ENCODE measurements at regions not wholly inside any gene's neighbourhood (a gene's known extent, or its start where the extent isn't known, plus 50 kb on each side); places are given as distances from the start of the nearest gene placed in this dataset.

GRCh38 chr4:189124149-189124758 is 816.4 kb upstream of the FRG1 start:
- H4K20me1 ChIP-seq (ENCODE audit: control insufficient read depth, extremely low read depth, insufficient read depth, low read length), result no peaks in the 10 kb centered on the region
- H3K36me3 ChIP-seq (ENCODE audit: control insufficient read depth, insufficient read depth, low read length), result no peaks in the 10 kb centered on the region
- no peaks in the 10 kb centered on the region for H3K4me1 ChIP-seq (ENCODE audit: control insufficient read depth, extremely low read depth, insufficient read depth, low read length)
- H3K4me2 ChIP-seq (ENCODE audit: extremely low read depth, insufficient read depth, low read length), result no peak overlapping the region
- H3K4me3 ChIP-seq (replicated peaks in 1 of 4; ENCODE audit: control extremely low read depth in 1 of 4, insufficient read depth in 1 of 4, low read depth in 3 of 4, low read length in 4 of 4), result no peak overlapping the region
- no peak for TF ChIP-seq EZH2 (IDR thresholded peaks at IDR 0.05; ENCODE audit: low read length, missing control alignments)
- TF ChIP-seq, protein P1, sequence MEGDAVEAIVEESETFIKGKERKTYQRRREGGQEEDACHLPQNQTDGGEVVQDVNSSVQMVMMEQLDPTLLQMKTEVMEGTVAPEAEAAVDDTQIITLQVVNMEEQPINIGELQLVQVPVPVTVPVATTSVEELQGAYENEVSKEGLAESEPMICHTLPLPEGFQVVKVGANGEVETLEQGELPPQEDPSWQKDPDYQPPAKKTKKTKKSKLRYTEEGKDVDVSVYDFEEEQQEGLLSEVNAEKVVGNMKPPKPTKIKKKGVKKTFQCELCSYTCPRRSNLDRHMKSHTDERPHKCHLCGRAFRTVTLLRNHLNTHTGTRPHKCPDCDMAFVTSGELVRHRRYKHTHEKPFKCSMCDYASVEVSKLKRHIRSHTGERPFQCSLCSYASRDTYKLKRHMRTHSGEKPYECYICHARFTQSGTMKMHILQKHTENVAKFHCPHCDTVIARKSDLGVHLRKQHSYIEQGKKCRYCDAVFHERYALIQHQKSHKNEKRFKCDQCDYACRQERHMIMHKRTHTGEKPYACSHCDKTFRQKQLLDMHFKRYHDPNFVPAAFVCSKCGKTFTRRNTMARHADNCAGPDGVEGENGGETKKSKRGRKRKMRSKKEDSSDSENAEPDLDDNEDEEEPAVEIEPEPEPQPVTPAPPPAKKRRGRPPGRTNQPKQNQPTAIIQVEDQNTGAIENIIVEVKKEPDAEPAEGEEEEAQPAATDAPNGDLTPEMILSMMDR (conservative IDR thresholded peaks at IDR 0.05 in 1 of 2, IDR thresholded peaks at IDR 0.05 in 1 of 2; ENCODE audit: low read depth in 1 of 2, low read length in 2 of 2), result peak; percentile 80 to 81
- no peaks in the 10 kb centered on the region for H3K79me2 ChIP-seq (ENCODE audit: control insufficient read depth, insufficient read depth, low read length)
- H2AFZ ChIP-seq (ENCODE audit: low read length), result no peak overlapping the region
- no peaks in the 10 kb centered on the region for H3K27me3 ChIP-seq (ENCODE audit: control insufficient read depth, insufficient read depth, low read length)
- peak; percentile 8 to 65 for DNase-seq (ENCODE audit: low read depth in 2 of 2)
- no peaks in the 10 kb centered on the region for H3K9me3 ChIP-seq (ENCODE audit: control insufficient read depth, insufficient read depth, low read depth, low read length)
- H3K27ac ChIP-seq (ENCODE audit: insufficient read depth, low read length), result no peak overlapping the region
- no peak overlapping the region for H3K9ac ChIP-seq (ENCODE audit: insufficient read depth, low read length)

DNA sequence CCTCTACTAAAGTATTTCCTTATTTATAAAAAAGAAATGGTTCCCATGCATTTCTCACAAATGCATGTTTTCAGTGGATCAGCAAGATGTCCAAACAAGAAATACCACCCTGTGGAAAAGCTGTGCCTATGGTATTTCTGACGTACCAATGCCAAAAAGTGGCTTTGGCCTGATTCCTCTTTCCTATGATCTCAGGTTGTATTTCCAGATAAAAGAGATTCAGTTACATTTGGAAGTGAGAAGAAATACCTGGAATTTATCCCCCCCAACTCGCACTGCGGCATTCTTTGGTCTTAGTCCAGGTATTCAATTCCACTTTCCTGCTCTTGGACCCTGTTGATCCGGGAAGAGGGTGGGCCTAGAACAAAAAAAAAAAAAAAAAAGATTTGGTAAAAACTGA is 815.9 kb upstream of the FRG1 start:
- Histone ChIP-seq H3K36me3 (ENCODE audit: control insufficient read depth, insufficient read depth, low read length) (no peaks in the 10 kb centered on the region), H3K79me2 (ENCODE audit: control insufficient read depth, insufficient read depth, low read length) (no peaks in the 10 kb centered on the region), H3K27me3 (ENCODE audit: control insufficient read depth, insufficient read depth, low read length) (no peaks in the 10 kb centered on the region), H3K4me1 (ENCODE audit: control insufficient read depth, extremely low read depth, insufficient read depth, low read length) (no peaks in the 10 kb centered on the region), H3K27ac (ENCODE audit: insufficient read depth, low read length) (no peak overlapping the region), H2AFZ (ENCODE audit: low read length) (no peak overlapping the region), H4K20me1 (ENCODE audit: control insufficient read depth, extremely low read depth, insufficient read depth, low read length) (no peaks in the 10 kb centered on the region), H3K9ac (ENCODE audit: insufficient read depth, low read length) (no peak overlapping the region), H3K9me3 (ENCODE audit: control insufficient read depth, insufficient read depth, low read depth, low read length) (no peaks in the 10 kb centered on the region), H3K4me2 (ENCODE audit: extremely low read depth, insufficient read depth, low read length) (no peak overlapping the region), H3K4me3 (replicated peaks in 1 of 4; ENCODE audit: control extremely low read depth in 1 of 4, insufficient read depth in 1 of 4, low read depth in 3 of 4, low read length in 4 of 4) (no peak overlapping the region)
- no peak for TF ChIP-seq EZH2 (IDR thresholded peaks at IDR 0.05; ENCODE audit: low read length, missing control alignments)
- TF ChIP-seq, protein P1 (conservative IDR thresholded peaks at IDR 0.05 in 1 of 2, IDR thresholded peaks at IDR 0.05 in 1 of 2; ENCODE audit: low read depth in 1 of 2, low read length in 2 of 2), result no peak
- DNase-seq (ENCODE audit: low read depth in 2 of 2), result no peak

DNA sequence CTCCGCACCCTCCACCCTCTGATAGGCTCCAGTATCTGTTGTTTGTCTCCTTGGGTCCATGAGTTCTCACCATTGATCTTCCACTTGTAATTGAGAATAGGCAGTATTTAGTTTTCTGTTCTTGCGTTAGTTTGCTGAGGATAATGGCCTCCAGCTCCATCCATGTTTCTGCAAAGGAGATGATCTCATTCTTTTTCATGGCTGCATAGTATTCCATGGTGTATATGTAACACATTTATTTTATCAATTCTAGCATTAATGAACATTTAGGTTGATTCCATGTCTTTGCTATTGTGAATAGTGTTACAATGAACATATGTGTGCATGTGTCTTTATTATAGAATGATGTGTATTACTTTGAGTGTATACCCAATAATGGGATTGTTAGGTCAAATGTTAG is 814.6 kb upstream of the FRG1 start:
- Histone ChIP-seq H3K27ac (ENCODE audit: insufficient read depth, low read length) (no peak overlapping the region), H3K9me3 (ENCODE audit: control insufficient read depth, insufficient read depth, low read depth, low read length) (no peaks in the 10 kb centered on the region), H3K79me2 (ENCODE audit: control insufficient read depth, insufficient read depth, low read length) (no peaks in the 10 kb centered on the region), H2AFZ (ENCODE audit: low read length) (no peak overlapping the region), H4K20me1 (ENCODE audit: control insufficient read depth, extremely low read depth, insufficient read depth, low read length) (no peaks in the 10 kb centered on the region), H3K36me3 (ENCODE audit: control insufficient read depth, insufficient read depth, low read length) (no peaks in the 10 kb centered on the region), H3K4me1 (ENCODE audit: control insufficient read depth, extremely low read depth, insufficient read depth, low read length) (no peaks in the 10 kb centered on the region), H3K4me3 (replicated peaks in 1 of 4; ENCODE audit: control extremely low read depth in 1 of 4, insufficient read depth in 1 of 4, low read depth in 3 of 4, low read length in 4 of 4) (no peak overlapping the region), H3K9ac (ENCODE audit: insufficient read depth, low read length) (no peak overlapping the region), H3K27me3 (ENCODE audit: control insufficient read depth, insufficient read depth, low read length) (no peaks in the 10 kb centered on the region), H3K4me2 (ENCODE audit: extremely low read depth, insufficient read depth, low read length) (no peak overlapping the region)
- DNase-seq (ENCODE audit: low read depth in 2 of 2), result no peak
- no peak for TF ChIP-seq EZH2 (IDR thresholded peaks at IDR 0.05; ENCODE audit: low read length, missing control alignments)
- TF ChIP-seq, protein P1 (conservative IDR thresholded peaks at IDR 0.05 in 1 of 2, IDR thresholded peaks at IDR 0.05 in 1 of 2; ENCODE audit: low read depth in 1 of 2, low read length in 2 of 2), result no peak

All from fibroblast of lung (primary cell).